GM12875 (cell line): ENCODE measurements at regions not wholly inside any gene's neighbourhood (a gene's known extent, or its start where the extent isn't known, plus 50 kb on each side); places are given as distances from the start of the nearest gene placed in this dataset.

ENCODE experiments used
- H3K4me3 ChIP-seq: one replicate; pipeline ENCODE4 v1.5.1; 2011; ENCODE audit warnings: low read depth, low read length, control low read depth
- CTCF ChIP-seq: IDR thresholded peaks from 2 replicates; pipeline ENCODE4 v1.5.1; 2011; ENCODE audit warnings: low read depth, mild to moderate bottlenecking, control low read depth, inconsistent platforms, low read length, moderate library complexity, borderline replicate concordance; ENCODE audit not compliant: insufficient read depth

- no peak overlapping the region for H3K4me3 ChIP-seq
- TF ChIP-seq CTCF: no peak
Observed at GRCh38 chr1:117719004-117719403, 113.2 kb downstream of the TENT5C start.

GRCh38 chr1:117732065-117732797 is 126.4 kb downstream of the TENT5C start:
- H3K4me3 ChIP-seq: no peak overlapping the region
- no peak for TF ChIP-seq CTCF

GRCh38 chr1:117732956-117733355 is 127.1 kb downstream of the TENT5C start:
- no peak for TF ChIP-seq CTCF
- H3K4me3 ChIP-seq: no peak overlapping the region

- TF ChIP-seq CTCF: no peak
- H3K4me3 ChIP-seq: no peak overlapping the region
Observed at GRCh38 chr1:117734403-117734802, 128.6 kb downstream of the TENT5C start.

GRCh38 chr1:117735045-117735992 is 129.5 kb downstream of the TENT5C start:
- H3K4me3 ChIP-seq: no peak overlapping the region
- no peak for TF ChIP-seq CTCF

GRCh38 chr1:117739504-117739903 is 133.7 kb downstream of the TENT5C start:
- H3K4me3 ChIP-seq: no peak overlapping the region
- TF ChIP-seq CTCF: no peak
